Bone marrow (tissue), 2 donors: ENCODE measurements at regions not wholly inside any gene's neighbourhood (a gene's known extent, or its start where the extent isn't known, plus 50 kb on each side); places are given as distances from the start of the nearest gene placed in this dataset.
"Not testable (repeated sequence)": the region's sequence is repeated elsewhere in the genome, so short reads cannot be mapped to it uniquely, and the experiment has no call there.

Experiments
- DNase-seq, 2 donors: peaks; one replicate each; lab custom pipeline; 2025; lab: John Stamatoyannopoulos, UW

DNA sequence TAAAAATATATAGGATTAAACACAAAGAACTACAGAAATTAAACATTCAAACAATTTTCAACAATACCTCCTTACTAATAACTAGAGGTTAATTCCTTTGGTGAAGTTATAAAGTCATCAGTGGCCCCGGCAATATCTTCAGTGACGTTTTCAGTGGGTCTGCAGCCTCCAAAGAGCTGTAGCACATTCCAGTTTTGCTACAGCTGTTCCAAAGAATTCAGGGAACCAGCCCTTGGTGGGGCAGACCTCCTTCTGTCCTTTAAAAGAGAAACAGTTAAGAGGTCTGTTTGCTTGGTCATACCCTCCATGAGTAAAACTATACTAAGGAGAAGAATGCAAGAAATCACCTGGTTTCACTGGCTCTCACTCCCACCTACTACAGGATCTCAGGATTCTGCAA lies 99.2 kb upstream of the ZDHHC17 start:
- no peak for DNase-seq

DNA sequence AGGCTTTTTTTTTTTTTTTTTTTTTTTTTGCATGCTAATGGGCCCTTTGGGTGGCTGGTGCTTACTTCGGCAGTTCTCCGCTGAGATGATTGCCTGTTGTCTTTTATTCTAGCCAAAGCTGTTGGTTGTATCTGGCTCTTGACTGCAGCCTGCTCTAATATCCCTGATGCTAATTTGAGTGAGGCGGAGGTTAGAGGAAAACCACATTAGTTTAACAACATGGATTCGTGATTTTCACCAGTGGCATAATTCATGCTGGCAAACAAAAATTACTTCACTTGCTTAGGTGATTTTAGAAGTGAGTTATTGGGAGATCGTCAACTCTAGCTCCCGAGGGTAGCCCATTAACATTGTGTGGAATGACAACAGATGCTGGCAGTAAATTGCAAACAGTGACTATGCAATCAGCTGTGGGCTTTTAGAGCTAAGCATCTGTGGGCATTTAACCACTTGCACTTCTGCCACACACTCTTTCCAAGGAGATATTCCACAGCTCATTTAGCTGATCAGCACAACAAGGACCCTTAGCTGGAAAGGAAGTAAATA lies 97.6 kb upstream of the ZDHHC17 start:
- no peak for DNase-seq

DNA sequence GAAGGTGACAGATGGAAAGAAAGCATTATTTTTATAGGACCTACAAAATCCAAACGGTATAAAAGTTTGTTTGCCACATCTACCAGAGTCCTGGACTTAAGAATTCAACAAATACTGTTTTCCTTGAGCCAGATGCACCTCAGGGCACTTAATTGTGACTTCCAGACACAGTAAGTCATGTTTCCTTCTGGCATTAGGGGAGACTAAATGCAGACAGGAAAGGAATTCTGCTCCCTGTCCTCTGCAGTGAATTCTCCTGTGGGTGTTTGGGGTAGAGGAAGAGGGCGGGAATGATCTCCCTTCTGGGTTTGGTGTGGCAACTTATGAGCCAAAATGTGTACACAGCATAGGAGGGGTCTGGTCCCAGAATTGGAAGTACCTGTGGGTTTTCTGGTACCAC lies 93.9 kb upstream of the ZDHHC17 start:
- no peak for DNase-seq

DNA sequence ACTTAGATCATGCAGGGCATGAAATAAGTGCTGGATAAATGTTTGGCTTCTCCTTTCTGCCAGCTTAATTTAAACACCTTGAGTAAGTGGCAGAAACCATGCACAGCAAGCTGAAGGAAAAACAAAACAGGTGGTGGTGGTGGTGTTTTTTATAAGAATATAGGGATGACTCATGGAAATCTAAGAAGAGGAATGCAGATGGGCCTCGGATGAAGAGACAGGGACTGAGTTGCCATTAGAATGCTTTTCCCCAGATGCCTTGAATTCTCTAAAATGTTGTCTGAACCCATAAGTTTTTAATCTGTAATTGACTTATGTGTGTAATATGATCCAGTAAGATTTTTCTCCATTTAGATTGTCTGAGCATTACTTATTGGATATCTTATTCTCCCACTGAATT lies 93.1 kb upstream of the ZDHHC17 start:
- DNase-seq = no peak

DNA sequence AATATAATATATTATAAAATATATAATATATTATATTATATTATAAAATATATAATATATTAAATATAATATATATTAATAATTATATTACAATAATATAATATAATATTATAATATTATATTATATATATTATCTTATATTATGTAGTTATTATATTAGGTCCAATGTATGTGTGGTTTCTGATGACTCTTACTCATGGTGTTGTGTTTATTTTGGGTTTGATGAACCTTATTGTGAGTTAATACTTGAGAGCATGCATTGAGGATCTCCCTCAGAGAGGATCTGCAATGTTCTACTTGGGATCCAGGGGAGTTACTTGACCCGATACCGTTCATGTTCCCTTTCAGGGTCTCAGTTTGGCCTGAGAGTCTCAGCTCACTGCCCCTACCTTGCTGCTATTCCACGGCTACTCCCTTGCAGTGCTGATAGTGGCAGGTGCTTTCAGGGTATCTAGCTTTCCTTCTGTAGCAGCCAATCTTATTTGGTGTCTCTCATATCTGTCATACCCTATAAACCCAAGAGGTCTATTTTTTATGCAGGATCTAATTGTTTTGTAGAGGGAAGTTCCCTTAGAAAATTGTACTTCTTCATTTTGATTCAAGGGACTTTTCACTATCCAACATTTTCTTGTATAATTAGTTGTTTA lies 89.1 kb upstream of the ZDHHC17 start:
- no peak for DNase-seq

DNA sequence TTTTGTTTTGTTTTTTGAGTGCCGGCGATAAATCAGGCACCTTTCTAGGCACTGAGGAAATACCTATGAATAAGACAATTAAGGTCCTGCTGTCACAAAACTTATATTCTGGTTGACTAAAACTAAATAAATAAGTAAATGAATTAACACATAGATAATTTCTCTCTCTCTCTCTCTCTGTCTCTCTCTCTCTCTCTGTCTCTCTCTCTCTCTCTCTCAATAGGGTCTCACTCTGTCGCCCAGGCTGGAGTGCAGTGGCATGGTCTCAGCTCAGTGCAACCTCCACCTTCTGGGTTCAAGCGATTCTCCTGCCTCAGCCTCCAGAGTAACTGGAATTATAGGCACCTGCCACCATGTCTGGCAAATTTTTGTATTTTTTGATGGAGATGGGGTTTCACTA lies 87.7 kb upstream of the ZDHHC17 start:
- not testable (repeated sequence) for DNase-seq

DNA sequence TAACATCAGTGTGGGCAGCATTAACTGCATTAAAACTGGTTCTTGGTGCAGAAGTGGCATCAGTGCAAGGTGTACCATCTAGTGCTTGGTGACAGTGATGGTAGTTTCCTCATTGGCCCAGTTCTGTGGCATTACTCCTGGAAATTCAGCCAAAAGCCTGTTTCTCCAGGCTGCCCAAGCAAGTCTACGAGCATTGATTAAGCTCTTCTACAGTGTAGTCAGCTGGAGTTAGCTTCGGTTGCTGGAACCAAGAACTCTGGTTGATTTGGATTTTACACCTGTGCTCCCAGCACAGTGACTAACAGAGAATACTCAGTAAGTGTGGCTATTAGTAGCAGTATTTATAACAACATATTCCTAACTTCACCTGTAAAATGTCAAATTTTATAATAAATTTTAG lies 84.9 kb upstream of the ZDHHC17 start:
- DNase-seq = no peak

DNA sequence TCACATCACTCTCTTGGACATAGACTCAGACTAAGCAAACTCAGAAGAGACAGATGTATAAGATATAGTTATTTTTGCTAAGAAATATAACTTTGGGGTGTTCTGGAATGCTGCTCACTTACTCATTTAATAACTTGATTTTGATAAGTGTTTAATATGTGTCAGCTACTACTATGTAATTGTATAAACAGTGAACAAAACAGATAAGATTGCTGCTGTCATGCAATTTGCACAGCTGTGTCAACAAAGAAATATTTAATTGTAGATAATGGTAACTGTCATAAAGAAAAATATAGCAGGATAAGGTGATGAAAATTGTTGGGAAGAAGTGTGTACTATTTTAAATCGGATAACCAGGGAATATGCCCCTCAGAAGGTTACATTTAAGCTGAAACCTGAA lies 84.1 kb upstream of the ZDHHC17 start:
- no peak for DNase-seq

DNA sequence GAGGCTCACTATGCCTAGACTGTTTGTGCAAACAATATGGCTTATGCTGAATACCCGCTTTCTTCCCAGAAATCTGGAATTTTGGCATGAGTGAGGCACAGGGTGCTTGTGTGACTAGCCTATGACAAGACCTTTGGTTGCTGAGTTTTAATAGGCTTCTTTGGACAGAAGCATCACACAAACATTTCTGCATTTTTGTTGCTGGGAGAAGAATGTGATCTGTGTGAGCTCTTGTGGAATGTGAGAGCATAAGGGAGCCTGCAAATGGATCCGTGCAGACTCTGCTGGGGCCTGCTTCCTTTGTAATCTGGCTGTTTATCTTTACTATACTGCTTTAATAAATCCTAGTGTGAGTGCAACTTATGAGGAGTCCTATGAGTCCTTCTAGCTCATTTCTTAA lies 83.0 kb upstream of the ZDHHC17 start:
- no peak for DNase-seq

DNA sequence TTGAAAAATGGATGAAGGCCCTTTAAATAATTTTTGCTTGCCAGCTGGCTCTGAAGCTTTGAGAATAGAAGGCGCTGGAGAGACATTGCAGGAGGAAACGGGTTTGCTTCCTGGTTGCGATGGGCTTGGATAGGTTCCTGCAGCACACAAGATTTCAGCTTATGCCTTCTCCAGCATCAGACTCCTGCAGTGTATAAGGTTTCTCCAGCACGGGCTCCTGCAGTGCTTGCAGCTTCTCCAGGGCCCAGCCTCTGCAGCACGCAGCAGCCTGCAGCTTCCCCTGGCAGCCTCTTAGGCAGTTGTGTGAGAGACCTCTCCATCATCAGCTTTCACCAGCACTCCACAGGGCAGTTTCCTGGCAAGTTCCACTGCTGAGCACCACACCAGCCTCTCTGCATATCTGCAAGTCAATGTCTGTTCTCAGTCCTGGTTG lies 78.7 kb upstream of the ZDHHC17 start:
- DNase-seq = no peak

DNA sequence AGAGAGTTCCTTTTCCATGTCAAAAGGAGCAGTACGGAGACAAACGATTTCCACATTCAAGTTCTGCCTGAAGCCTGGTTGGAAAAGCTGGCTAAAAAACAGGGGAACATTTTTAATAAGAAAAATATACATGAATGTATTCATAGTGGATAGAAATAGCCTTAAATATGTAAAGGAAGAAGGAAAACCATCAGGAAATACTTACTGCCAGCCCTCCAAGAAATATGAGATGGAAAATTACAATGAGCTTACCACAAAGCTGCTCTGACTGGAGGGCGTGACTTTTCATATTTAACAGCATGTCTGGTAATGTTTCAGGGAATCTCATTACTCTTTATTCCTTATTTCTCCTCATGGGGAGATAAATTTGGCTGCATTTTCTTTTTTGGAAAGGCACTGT lies 75.9 kb upstream of the ZDHHC17 start:
- DNase-seq = no peak

DNA sequence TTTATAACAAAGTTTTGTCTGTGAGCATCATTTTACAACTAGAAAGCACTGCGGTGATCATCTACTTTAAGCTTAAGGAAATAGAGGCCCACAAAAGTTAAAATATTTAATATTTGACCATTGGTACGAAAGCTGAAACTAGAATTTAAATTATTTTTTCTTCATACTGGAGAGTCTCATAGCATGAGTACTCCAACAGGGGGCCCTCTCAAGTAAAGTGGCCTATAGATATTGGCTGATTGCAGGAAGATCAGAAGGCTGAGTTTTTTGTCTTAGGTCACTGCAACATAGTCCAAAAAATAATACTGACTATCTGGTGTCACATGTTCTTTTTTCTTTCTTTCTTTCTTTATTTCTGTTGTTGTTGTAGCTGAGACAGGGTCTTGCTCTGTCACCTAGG lies 75.3 kb upstream of the ZDHHC17 start:
- no peak for DNase-seq

DNA sequence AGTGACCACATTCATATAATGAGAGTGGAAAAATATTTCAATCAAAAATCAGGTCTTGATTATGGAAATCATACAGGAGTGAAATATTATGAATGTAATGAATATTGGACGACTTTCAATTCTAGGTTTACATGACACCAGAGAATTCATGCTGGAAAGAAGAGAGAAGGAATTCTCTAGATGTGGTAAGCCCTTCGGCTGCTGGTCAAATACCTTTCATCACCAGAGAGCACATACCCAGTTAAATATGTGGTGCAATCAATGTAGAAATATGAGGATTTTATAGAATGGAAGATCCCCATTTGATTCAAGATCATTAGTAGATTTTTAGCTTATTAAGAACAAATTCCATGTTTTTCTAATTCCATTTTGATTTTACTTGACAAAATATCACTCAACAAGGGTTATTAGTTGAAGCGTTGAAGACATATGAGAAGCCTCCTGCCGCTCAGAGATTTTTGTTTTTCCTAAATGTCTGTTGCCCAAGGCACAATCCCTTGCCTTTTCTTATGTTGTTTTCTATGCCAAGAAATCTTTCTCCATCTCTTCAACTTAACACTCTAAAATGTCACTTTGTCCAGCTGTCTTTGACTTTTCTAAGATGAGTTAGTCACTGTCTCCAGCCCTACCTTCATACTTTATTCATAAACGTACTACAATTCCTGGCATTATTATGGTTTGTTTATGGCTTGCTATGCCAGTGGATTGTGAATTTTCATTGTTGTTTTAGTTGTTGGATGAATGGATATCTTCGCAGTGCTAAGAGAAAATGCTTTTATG lies 72.8 kb upstream of the ZDHHC17 start:
- DNase-seq = no peak

DNA sequence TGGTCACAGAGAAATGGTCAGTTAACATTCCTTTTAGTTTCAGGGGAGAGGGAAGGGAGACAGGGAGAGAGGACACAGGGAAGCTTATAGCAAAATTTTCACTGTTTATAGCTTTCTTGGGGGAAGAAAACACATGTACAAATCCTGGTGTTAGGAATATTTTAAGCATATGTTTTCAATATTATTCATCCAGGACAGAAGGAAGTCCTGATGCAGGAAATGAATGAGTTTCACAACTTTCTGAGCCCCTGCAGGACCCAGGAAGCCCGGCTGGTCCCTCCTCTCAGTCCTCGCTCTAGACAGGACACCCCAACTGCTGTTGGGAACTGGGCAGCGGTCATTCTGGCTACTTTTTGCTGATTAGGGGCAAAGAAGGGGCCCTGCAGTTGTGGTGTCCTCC lies 71.1 kb upstream of the ZDHHC17 start:
- DNase-seq = no peak

DNA sequence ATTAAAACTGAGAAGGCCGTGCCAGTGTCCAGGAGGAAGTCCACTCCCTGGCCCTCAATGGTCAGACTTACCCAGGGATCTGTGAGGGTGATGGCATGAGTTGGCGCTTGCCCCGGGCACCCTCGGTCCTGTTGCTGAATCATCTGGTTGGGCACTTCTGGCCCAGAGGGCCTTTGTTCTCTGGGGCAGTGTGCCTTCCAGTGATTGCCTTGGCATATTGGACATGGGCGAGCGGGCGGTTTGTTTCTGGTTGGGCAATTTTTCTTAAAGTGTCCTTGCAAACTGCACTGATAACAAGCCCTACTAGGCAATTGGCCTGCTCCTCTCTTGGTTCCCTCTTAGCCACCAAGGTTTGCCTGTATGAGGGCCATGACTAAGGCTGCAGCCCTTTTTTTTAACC lies 69.5 kb upstream of the ZDHHC17 start:
- DNase-seq = no peak

DNA sequence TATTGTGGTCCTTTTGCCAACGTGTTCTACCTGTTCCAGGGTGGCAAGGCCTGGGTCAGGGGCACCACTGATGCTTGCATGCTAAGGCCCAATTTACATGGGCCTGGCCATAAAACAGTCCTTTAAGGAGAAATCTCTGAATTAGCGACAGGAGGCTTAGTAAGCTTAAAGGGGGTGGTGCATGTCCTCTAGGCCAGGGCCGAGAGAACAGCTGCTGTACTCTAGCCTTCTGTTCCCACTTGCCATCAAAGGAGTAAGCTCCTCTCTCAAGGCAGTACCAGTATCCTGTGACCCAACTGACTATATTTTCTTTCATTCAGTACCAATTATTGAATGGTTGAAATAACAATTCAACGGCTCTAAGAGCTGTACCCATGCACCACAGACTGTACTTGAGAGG lies 67.7 kb upstream of the ZDHHC17 start:
- no peak for DNase-seq

DNA sequence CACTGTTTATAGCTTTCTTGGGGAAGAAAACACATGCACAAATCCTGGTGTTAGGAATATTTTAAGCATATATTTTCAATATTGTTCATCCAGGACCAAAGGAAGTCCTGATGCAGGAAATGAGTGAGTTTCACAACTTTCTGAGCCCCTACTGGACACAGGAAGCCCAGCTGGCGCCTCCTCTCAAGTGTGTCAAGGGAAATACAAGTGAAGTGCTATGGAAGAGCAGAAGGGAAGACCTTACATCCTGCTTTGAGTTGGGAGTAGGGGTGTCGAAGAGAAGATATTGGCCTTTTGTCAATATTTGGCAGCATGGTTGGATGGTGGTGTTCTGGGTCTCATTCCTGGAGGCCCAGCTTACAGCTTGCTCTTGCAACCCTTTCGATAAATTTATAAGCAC lies 66.1 kb upstream of the ZDHHC17 start:
- no peak for DNase-seq

DNA sequence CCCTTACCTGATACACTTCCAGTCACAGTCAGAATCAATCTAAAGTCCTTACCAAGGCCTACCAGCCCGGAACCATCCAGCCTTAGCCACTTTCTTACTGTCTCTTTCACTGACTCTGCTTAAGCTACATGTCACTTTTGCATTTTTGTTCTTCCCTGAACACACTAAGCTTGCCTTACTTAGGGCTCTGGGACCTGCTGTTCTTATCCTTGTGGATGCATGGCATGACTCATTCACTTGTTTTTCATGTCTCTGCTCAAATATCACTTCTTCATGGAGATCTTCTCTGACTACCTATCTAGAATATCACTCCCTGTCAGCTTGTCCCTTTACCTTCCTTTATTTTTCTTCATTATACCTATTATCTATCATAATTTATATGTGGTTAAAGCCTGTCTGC lies 65.6 kb upstream of the ZDHHC17 start:
- DNase-seq = no peak

DNA sequence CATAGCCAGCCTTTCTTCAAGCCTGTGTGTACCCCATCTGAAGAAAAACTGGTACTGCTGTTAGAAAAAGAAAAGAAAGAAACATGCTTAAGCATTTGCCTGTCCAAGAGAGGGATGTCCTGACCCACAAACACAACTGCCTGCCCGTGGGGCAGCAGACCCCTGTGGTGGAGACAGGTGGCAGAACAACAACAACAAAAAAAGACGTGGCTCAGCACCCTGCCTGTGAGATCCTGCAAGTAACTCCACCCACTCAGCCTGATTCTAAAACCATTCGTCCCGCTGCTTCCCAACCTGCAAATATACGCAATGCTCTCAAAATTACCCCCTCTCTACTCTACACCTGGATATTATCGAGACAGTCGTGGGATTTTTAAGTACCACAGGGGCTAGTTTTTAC lies 64.9 kb upstream of the ZDHHC17 start:
- no peak for DNase-seq

DNA sequence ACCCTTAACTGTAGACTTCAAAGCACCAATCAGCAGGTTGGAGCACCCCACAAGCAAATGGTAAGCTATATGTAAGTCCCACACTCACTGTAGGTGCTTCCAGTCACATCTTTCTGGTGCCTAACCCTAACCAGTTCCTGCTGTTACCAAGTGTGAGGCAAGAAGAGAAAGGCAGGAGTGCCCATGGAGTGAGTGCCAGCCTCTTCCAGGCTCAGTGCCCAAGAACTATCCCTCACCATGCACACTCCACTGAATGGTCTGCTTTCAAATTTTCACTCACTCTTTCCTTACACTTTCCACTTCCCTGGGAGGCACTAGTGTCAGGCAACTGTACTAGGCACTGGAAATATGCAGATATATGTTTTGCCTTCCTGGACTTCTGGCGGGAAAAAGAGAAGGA lies 62.2 kb upstream of the ZDHHC17 start:
- no peak for DNase-seq

DNA sequence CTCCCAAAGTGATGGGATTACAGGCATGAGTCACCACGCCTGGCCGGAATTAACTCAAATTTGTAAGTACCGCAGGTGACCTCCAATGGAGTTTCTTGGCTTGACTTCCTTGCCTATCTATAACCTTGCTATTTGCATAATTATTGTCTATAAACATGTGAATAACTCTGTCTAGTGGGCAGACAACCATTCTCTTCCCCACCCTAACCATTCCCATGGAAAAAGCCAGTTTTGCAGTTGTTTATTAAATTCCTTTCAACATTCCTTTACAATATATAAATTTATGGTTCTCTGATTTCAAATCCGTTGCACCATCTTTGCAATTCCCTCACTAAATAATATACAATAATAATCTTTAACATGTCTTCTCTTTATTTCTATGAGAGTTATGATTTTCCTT lies 61.0 kb upstream of the ZDHHC17 start:
- DNase-seq = no peak

DNA sequence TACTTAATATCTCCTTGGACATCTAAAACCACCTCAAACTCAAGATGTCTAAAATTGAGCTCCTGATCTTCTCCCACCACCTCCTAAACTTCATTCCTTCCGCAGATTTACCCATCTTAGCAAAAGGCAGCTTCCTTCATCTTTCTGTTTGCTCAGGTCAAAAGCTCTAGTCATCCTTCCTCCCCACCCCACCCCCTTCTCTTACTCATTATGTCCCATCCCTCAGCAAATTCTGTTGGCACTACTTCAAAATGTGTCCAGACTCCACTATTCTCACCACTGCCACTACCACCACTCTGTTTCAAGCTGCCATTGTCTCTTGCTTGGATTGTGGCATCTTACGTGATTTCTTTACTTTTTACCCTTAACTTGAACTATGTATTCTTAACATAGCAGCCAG lies 59.2 kb upstream of the ZDHHC17 start:
- no peak for DNase-seq

DNA sequence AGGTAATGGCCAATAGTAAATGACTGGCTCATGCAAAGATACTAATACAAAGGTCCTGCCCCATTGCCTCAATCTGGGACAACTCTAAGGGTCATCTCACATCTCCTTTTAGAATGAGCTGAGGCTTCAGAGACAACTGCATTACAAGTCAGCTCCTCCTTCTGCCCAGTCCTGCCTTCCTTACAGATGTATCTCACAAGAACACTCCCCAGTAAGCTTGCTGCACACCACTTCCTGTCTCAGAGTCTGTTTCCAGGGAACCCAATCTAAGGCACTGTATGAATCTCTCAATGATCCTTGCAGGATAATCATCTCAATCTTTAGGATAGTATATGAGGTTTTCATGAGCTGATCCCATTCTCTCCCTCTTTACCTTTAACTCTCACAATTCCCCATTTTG lies 57.8 kb upstream of the ZDHHC17 start:
- no peak for DNase-seq

DNA sequence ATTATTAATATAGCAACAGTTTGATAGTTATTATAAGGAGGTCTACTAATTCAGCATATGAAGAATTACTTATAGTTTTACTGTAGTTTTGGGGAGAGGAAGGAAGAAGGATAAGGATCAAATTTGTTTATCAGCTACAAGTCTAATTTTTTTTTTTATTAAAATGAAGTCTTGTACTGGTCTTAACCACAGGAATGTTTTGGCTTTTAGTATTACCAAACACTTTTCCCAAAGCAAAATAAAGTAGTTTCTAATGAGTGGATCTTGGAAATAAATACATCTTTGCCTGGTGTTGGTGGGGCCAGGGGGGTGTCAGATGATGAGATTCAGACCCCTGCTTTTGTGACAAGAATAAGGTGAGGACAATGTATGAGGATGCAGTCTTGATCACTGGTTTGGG lies 57.2 kb upstream of the ZDHHC17 start:
- no peak for DNase-seq
